Heart right ventricle (tissue), 16 donors: ENCODE measurements at regions not wholly inside any gene's neighbourhood (a gene's known extent, or its start where the extent isn't known, plus 50 kb on each side); places are given as distances from the start of the nearest gene placed in this dataset.

Source experiments
- ATAC-seq, 8 donors: fragments of 200-7000 bp; cut with Tn5 transposase; one replicate each; pipeline ENCODE4 v1.9.1; 2020; ENCODE audit warnings: mild to moderate bottlenecking in 8 of 8, moderate library complexity in 8 of 8, moderate number of reproducible peaks in 1 of 8
- DNase-seq, 2 donors: peaks; one replicate each; pipeline ENCODE4 v3.0.0-alpha.2; 2020
- H3K27ac ChIP-seq, 10 donors: fragments of 200-600 bp; sonication (generic) in 2 of 10; one replicate each; pipeline versions ENCODE4 v1.5.0 to v1.8.0; 2020 to 2022; ENCODE audit warnings: mild to moderate bottlenecking in 3 of 10
- H3K27me3 ChIP-seq, 7 donors: fragments of 200-600 bp; one replicate each; pipeline ENCODE4 v1.8.0; 2021 to 2022; ENCODE audit warnings: mild to moderate bottlenecking in 2 of 7
- H3K36me3 ChIP-seq, 9 donors: fragments of 200-600 bp; sonication (generic) in 1 of 9; one replicate each; pipeline versions ENCODE4 v1.5.0 to v1.8.0; 2020 to 2022; ENCODE audit warnings: mild to moderate bottlenecking in 2 of 9
- H3K4me1 ChIP-seq, 9 donors: fragments of 200-600 bp; sonication (generic) in 1 of 9; one replicate each; pipeline versions ENCODE4 v1.5.0 to v1.8.0; 2020 to 2022; ENCODE audit warnings: mild to moderate bottlenecking in 4 of 9
- H3K4me3 ChIP-seq, 10 donors: fragments of 200-600 bp; sonication (generic) in 2 of 10; one replicate each; pipeline versions ENCODE4 v1.5.0 to v1.8.0; 2020 to 2022; ENCODE audit warnings: mild to moderate bottlenecking in 7 of 10, moderate library complexity in 2 of 10
- H3K9me3 ChIP-seq, 11 donors: fragments of 200-600 bp in 10 of 11; sonication (generic) in 2 of 11; one replicate each; pipeline versions ENCODE4 v1.5.0 to v1.8.0; 2013 to 2022; ENCODE audit warnings: mild to moderate bottlenecking in 2 of 11, control low read depth in 1 of 11, moderate library complexity in 1 of 11
- WGBS, 2 donors: extraction: QIAGEN DNeasy Blood & Tissue Kit; methylation state at CpG; one replicate each; pipeline ENCODE4 v1.1.7; 2013; ENCODE audit warnings: inconsistent platforms in 1 of 2; 5-methylcytosine and 5-hydroxymethylcytosine counted together
- intact Hi-C, 10 donors: fragments of 100-400 bp; cut with DNase I; formaldehyde crosslinking; loops; one replicate each; pipeline versions ENCODE4 v1.11.1 to v1.14.2; 2022
- TF ChIP-seq, protein P1 (sequence below), 9 donors: fragments of 200-600 bp; sonication (generic) in 2 of 9; IDR thresholded peaks; one replicate each; pipeline versions ENCODE4 v1.5.0 to v1.8.0; 2021 to 2022; ENCODE audit warnings: antibody characterized with exemption in 9 of 9, mild to moderate bottlenecking in 5 of 9, moderate library complexity in 1 of 9
- donor health status: Arrhythmogenic right ventricular cardiomyopathy.
- donor health status: ischemic (EF 13 %, LVEDD 7.1; RV severe dilation, severe dysfunction).
- donor health status: healthy with polysubstance abuse.
- donor health status: DM: no; HTN: yes; CAD: no.
- donor health status: DM: no; HTN: no; CAD: no.
- donor health status: ischemic (EF 25% LVEDD 6.9; RV normal size, moderate dysfunction).
- donor health status: ischemic (EF 25% LVEDD 5.7; RV mildly dilated, moderate dysfunction).
- donor health status: healthy.
- donor health status: DM: yes; HTN: yes; CAD: no.
- donor health status: Ischemic cardiomyopathy.
- donor health status: ischemic (EF 35%, LVEDD 5.7; RV mildly dilated, moderate dysfunction).
- donor health status: nonischemic (EF 11% LVEDD 7.7; RV severe dilation, severe dysfunction).
- donor health status: DM: yes; HTN: yes; CAD: no.
- donor health status: PGD.
- donor health status: ischemic (EF 29% LVEDD 5.4; RV normal size, mild dysfunction).
- donor health status: nonischemic (EF 23%, LVEDD 6.1; RV moderate dilation, normal function).

DNA sequence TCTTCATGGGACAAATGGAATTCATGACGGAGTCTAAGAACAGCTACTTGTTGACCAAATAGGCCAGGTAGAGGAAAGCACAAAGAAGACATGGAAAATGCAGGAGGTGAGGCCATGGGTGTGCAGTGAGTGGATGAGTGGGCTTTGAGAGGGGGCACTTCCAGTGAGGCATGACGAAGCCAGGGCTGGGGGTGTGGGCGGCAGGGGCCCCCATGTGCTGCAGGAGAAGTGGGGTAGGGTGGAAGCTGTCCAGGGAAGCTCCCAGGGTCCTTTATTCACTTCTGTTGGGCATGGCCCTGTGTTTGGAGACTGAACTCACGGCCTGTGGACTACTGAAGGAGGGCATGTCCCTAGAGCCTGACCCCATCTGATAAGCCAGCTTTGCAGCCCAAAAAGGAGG, 127.6 kb upstream of the SLC25A48 start:
- H3K27ac ChIP-seq: no peak overlapping the region
- peaks cover 0 to 16% (median 0%) of the 10 kb centered on the region in 7 donors for H3K27me3 ChIP-seq
- intact Hi-C loops: no loop called here
- H3K4me1 ChIP-seq: peaks cover 0 to 5% (median 0%) of the 10 kb centered on the region in 9 donors
- H3K4me3 ChIP-seq: no peak overlapping the region
- ATAC-seq (no peak), DNase-seq (no peak)
- TF ChIP-seq, protein P1, sequence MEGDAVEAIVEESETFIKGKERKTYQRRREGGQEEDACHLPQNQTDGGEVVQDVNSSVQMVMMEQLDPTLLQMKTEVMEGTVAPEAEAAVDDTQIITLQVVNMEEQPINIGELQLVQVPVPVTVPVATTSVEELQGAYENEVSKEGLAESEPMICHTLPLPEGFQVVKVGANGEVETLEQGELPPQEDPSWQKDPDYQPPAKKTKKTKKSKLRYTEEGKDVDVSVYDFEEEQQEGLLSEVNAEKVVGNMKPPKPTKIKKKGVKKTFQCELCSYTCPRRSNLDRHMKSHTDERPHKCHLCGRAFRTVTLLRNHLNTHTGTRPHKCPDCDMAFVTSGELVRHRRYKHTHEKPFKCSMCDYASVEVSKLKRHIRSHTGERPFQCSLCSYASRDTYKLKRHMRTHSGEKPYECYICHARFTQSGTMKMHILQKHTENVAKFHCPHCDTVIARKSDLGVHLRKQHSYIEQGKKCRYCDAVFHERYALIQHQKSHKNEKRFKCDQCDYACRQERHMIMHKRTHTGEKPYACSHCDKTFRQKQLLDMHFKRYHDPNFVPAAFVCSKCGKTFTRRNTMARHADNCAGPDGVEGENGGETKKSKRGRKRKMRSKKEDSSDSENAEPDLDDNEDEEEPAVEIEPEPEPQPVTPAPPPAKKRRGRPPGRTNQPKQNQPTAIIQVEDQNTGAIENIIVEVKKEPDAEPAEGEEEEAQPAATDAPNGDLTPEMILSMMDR (IDR thresholded peaks at IDR 0.05): no peak
- WGBS, 2 donors: 85 to 91% methylated on average over 4 of the region's 4 CpGs
- no peaks in the 10 kb centered on the region for H3K36me3 ChIP-seq
- H3K9me3 ChIP-seq: no peaks in the 10 kb centered on the region

DNA sequence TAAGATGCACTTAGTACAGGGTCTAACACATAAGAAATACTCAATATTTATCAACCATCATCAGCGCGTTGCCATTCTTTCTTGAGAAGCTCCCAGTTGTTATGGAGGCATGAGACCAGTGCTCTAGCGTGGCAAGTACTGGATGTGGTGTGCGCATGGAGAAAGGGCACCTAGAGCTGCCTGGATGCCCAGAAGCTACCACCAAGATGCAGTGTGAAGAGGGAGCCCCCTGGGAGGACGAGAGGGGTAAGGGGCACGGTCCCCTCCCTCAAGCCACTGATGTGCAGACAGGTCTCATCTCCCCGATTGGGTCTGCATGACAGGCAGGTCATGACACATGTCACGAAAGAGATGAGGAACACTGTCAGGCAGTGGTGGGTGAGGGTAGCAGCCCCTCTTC, 127.7 kb upstream of the CXCL14 start:
- DNase-seq: no peak
- WGBS, 2 donors: 94 to 96% methylated on average over 8 of the region's 8 CpGs
- no peak overlapping the region for H3K4me3 ChIP-seq
- intact Hi-C loops: no loop called here
- no peaks in the 10 kb centered on the region for H3K36me3 ChIP-seq
- ATAC-seq: no peak
- peaks cover 0 to 5% (median 0%) of the 10 kb centered on the region in 9 donors for H3K4me1 ChIP-seq
- peaks cover 0 to 13% (median 0%) of the 10 kb centered on the region in 7 donors for H3K27me3 ChIP-seq
- H3K27ac ChIP-seq: no peak overlapping the region
- TF ChIP-seq, protein P1 (IDR thresholded peaks at IDR 0.05): no peak
- H3K9me3 ChIP-seq: no peaks in the 10 kb centered on the region

DNA sequence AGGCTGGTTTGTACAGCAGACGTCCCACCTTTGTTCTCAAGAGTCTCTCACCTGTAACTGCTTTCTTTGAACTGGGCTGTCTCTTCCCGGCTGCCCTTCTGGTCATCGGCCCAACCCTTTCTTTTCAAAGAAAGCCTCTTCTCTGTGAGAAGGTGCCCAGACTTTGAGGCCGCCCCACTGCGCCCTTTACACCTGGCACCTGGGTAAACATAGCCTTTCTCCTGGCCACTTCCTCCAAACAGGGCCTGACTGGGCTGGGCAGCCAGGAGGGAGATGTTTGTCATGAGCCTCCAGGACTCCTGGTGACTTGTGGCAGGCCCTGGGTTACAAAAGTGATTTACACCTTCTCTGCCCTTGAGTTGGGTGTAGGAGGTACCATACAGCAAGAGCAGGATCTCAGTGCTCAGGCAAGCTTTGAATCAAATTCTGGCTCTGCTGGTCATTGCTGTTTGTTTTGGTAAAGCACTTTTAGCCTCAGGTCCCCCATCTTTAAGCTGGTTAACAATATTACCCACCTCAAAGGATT, 127.2 kb upstream of the CXCL14 start:
- Histone ChIP-seq H3K4me3 (no peak overlapping the region), H3K27me3 (peaks cover 0 to 10% (median 0%) of the 10 kb centered on the region in 7 donors), H3K9me3 (no peaks in the 10 kb centered on the region), H3K4me1 (peaks cover 0 to 5% (median 0%) of the 10 kb centered on the region in 9 donors), H3K36me3 (no peaks in the 10 kb centered on the region), H3K27ac (no peak overlapping the region)
- 76 to 83% methylated on average over 5 of the region's 5 CpGs for WGBS, 2 donors
- intact Hi-C loops: no loop called here
- no peak for DNase-seq
- TF ChIP-seq, protein P1 (IDR thresholded peaks at IDR 0.05): no peak
- no peak for ATAC-seq

DNA sequence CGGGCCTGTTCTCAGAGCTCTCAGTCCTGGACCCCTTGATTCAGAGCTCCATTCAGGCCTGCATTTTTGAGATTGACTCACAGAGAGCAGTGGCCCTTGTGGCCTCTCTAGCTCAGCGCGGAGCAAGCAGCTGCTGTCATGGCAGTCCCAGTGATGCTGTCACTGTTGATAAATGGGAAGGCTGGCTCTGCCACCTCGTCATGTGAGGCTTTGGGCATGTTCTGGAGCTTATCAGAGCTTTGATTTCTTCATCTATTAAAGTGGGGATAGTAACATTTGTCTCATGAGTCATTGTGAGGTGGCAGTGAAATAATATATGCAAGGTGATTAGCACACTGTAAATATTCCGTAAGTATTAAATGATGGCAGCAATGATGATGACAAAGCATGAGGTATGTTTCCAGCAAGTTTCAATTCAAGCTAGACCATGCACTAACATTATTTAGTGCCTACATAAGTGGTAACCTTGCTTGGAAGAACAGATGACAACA, 126.4 kb upstream of the CXCL14 start:
- H3K4me3 ChIP-seq: no peak overlapping the region
- DNase-seq (no peak), ATAC-seq (no peak)
- peaks cover 0 to 10% (median 0%) of the 10 kb centered on the region in 7 donors for H3K27me3 ChIP-seq
- intact Hi-C loops: no loop called here
- no peaks in the 10 kb centered on the region for H3K36me3 ChIP-seq
- TF ChIP-seq, protein P1 (IDR thresholded peaks at IDR 0.05): no peak
- H3K4me1 ChIP-seq: peaks cover 0 to 5% (median 0%) of the 10 kb centered on the region in 9 donors
- H3K27ac ChIP-seq: no peak overlapping the region
- 64 to 68% methylated on average over 5 of the region's 5 CpGs for WGBS, 2 donors
- no peaks in the 10 kb centered on the region for H3K9me3 ChIP-seq
